K562 (cell line): ENCODE measurements at regions not wholly inside any gene's neighbourhood (a gene's known extent, or its start where the extent isn't known, plus 50 kb on each side); places are given as distances from the start of the nearest gene placed in this dataset.

Experiments used
- ATAC-seq: fragments of 200-7000 bp; cut with Tn5 transposase; 3 replicates; pipeline ENCODE4 v1.9.1; 2020; ENCODE audit warnings: moderate library complexity
- BruUV-seq: library from RNA; stranded (reverse); fragments of 400-500 nt; replicated peaks from 2 replicates; lab custom pipeline; 2021; lab: Mats Ljungman, UMichigan
- CTCF ChIA-PET: fragments of 300-600 bp; formaldehyde crosslinking; extraction: SDS; loops from one replicate; lab custom pipeline; 2021; ENCODE audit warnings: low intra/inter-chr PET ratio; lab: Yijun Ruan, JAX
- POLR2A ChIA-PET: fragments of 300-600, 350-650 bp; sonication (Branson Sonifier 250); formaldehyde crosslinking; extraction: SDS; loops from one replicate; lab custom pipeline; 2021; ENCODE audit warnings: antibody characterized with exemption, inconsistent platforms; lab: Yijun Ruan, JAX
- DNase-seq, 4 experiments: peaks; one replicate each; pipeline versions ENCODE4 v3.0.0 to v3.0.0-alpha.2; 2011 to 2018; ENCODE audit warnings: low spot score in 3 of 4, mixed read lengths in 3 of 4; ENCODE audit errors: extremely low read depth in 1 of 4
- FAIRE-seq: peaks from 2 replicates; lab custom pipeline; 2011; peaks lifted over from hg19 to GRCh38; lab: Jason Lieb, UNC
- H2AFZ ChIP-seq: 2 replicates; pipeline ENCODE4 v1.6.0; 2011; ENCODE audit warnings: low read depth, low read length, control low read depth, inconsistent platforms
- H3K27ac ChIP-seq: fragments of 200-600 bp; 3 replicates; pipeline ENCODE4 v1.8.0; 2011; ENCODE audit warnings: low read depth, mild to moderate bottlenecking, control low read depth, inconsistent platforms, low read length, moderate library complexity, mixed read lengths; ENCODE audit errors: extremely low read depth
- H3K27me3 ChIP-seq, 2 experiments: fragments of 300-600 bp in 1 of 2; 2 replicates in 1 of 2; 3 replicates in 1 of 2; pipeline versions ENCODE4 v1.6.0 to v1.8.0; 2011; ENCODE audit warnings: inconsistent platforms in 2 of 2, low read length in 2 of 2, mild to moderate bottlenecking in 1 of 2, mixed read lengths in 1 of 2, moderate library complexity in 1 of 2; ENCODE audit not compliant: control insufficient read depth in 2 of 2, insufficient read depth in 2 of 2
- H3K36me3 ChIP-seq: fragments of 300-600 bp; 3 replicates; pipeline ENCODE4 v1.8.0; 2011; ENCODE audit warnings: mild to moderate bottlenecking, low read length, inconsistent platforms; ENCODE audit not compliant: control insufficient read depth, insufficient read depth
- H3K4me1 ChIP-seq, 2 experiments: fragments of 200-600 bp in 1 of 2; replicated peaks in 1 of 2; 2 replicates in 1 of 2; 3 replicates in 1 of 2; pipeline versions ENCODE4 v1.5.1 to v1.8.0; 2011; ENCODE audit warnings: inconsistent platforms in 2 of 2, low read length in 2 of 2, mild to moderate bottlenecking in 1 of 2, mixed read lengths in 1 of 2, moderate library complexity in 1 of 2; ENCODE audit not compliant: control insufficient read depth in 2 of 2, insufficient read depth in 2 of 2
- H3K4me2 ChIP-seq: 2 replicates; pipeline ENCODE4 v1.6.1; 2011; ENCODE audit warnings: low read length, control low read depth, inconsistent platforms, mixed read lengths; ENCODE audit not compliant: insufficient read depth
- H3K4me3 ChIP-seq: fragments of 200-600 bp; sonication (generic), shearing (Covaris generic); 2 replicates; pipeline ENCODE4 v1.5.1; 2016; ENCODE audit warnings: control low read depth, inconsistent platforms
- H3K79me2 ChIP-seq: fragments of 200-600 bp; 3 replicates; pipeline ENCODE4 v1.8.0; 2011; ENCODE audit warnings: low read length, inconsistent platforms; ENCODE audit not compliant: control insufficient read depth, insufficient read depth
- H3K9ac ChIP-seq, 2 experiments: 2 replicates each; pipeline versions ENCODE4 v1.6.0 to v1.6.1; 2011; ENCODE audit warnings: low read depth in 2 of 2, low read length in 2 of 2, control low read depth in 1 of 2, inconsistent platforms in 1 of 2, mild to moderate bottlenecking in 1 of 2, mixed read lengths in 1 of 2; ENCODE audit not compliant: insufficient read depth in 1 of 2
- H3K9me1 ChIP-seq: one replicate; pipeline ENCODE4 v1.6.0; 2011; ENCODE audit warnings: inconsistent platforms, mild to moderate bottlenecking, low read length, moderate library complexity; ENCODE audit not compliant: control insufficient read depth, insufficient read depth
- H3K9me3 ChIP-seq: replicated peaks from 2 replicates; pipeline ENCODE4 v1.5.1; 2011; ENCODE audit warnings: low read depth, low read length, inconsistent platforms; ENCODE audit not compliant: control insufficient read depth, insufficient read depth
- H4K20me1 ChIP-seq: replicated peaks from 2 replicates; pipeline ENCODE4 v1.6.1; 2011; ENCODE audit warnings: low read length, inconsistent platforms, mixed read lengths; ENCODE audit not compliant: control insufficient read depth, insufficient read depth
- ZNF146 ChIP-seq: IDR thresholded peaks from one replicate; pipeline ENCODE4 v1.6.1; 2018; ENCODE audit warnings: missing compliant biosample characterization; ENCODE audit not compliant: unreplicated experiment
- WGBS: fragments of 100-300 bp; shearing (Covaris generic); methylation state at CpG from one replicate; pipeline ENCODE4 v1.1.6; 2016; ENCODE audit warnings: low coverage, mixed read lengths; ENCODE audit not compliant: insufficient coverage; ENCODE audit errors: missing lambda C conversion rate; 5-methylcytosine and 5-hydroxymethylcytosine counted together
- in situ Hi-C: fragments of 300-500 bp; cut with MboI; formaldehyde crosslinking; loops from 4 replicates; pipeline ENCODE4 v1.15.0; 2018; ENCODE audit warnings: inconsistent platforms, mixed read lengths
- intact Hi-C: fragments of 100-400 bp; cut with micrococcal nuclease; formaldehyde crosslinking; loops from 2 replicates; pipeline ENCODE4 v1.14.2; 2022
- TF ChIP-seq, protein P1 (sequence below): sonication (generic); formaldehyde crosslinking; IDR thresholded peaks from 2 replicates; pipeline ENCODE4 v1.8.0; 2022; ENCODE audit warnings: missing genetic modification reagents, mild to moderate bottlenecking, borderline replicate concordance
- TF ChIP-seq, protein P2 (sequence below), 3 experiments: fragments of 200-800 bp in 1 of 3; fragments of 250-450 bp in 1 of 3; fragments of 450-650 bp in 1 of 3; sonication (Bioruptor Pico) in 1 of 3; sonication (Bioruptor generic) in 1 of 3; formaldehyde crosslinking in 1 of 3; IDR thresholded peaks; 2 replicates each; pipeline versions ENCODE4 v1.6.1 to v1.8.0; 2016 to 2022; ENCODE audit warnings: mild to moderate bottlenecking in 2 of 3, missing genetic modification characterization in 2 of 3, missing compliant biosample characterization in 1 of 3, moderate library complexity in 1 of 3

DNA sequence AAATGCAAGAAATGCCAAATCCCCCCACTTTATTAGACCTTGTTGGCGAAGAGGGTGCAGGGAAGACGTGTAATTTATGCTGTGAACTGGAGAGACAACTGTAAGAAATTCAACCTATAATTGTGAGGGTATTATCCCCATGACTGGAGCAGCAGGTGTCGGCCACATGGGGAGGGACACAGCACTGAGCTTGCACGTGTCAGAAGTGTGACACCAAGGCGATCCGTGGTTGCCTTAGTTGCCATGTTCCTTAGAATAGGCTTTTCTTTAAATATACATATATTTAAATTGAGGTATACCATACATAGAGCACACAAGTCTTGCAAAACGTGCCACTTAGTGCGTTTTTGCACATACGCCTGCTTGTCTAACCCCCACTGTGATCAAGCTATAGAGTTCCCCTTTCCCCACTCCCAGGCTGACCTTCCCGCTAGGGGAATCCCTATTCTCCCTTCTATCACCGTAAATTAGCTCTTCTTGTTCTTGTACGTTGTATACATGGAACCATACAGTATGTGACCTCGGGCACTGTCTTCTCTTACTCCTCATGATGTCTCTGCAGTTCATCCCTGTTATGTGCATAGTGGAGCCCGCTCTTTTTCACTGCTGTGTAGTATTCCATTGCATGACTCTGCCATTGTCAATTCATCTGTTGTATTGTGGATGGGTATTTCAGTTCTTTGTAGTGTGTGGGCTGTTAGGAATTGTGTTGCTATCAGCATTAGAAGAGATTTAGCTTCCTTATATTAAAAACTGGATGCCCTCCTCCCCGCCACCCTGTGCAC, 81.6 kb upstream of the PMEPA1 start:
- ChIA-PET POLR2A (interaction anchor here (1.6 kb wide), 1 partner anchor 9 kb away, joined by 3 read pairs; no protein-coding TSS in a partner anchor), CTCF (no interaction called here)
- Histone ChIP-seq H3K4me1 (no peaks in the 10 kb centered on the region), H3K27me3 (peaks cover 5 to 39% of the 10 kb centered on the region in 2 experiments; a peak in 3 of 5 replicates), H3K9ac (no peak overlapping the region), H3K4me2 (no peak overlapping the region), H2AFZ (no peak overlapping the region), H4K20me1 (no peaks in the 10 kb centered on the region; the same call in 1 of the 2 replicates), H3K9me1 (no peaks in the 10 kb centered on the region), H3K9me3 (no peaks in the 10 kb centered on the region), H3K27ac (no peak overlapping the region), H3K4me3 (no peak overlapping the region), H3K79me2 (no peaks in the 10 kb centered on the region), H3K36me3 (no peaks in the 10 kb centered on the region)
- DNase-seq (no peak), FAIRE-seq (no peak), ATAC-seq (no peak)
- 2% methylated on average over 15 of the region's 15 CpGs for WGBS
- no TSS peak for BruUV-seq
- intact Hi-C loops = no loop called here
- in situ Hi-C loops = no loop called here
- TF ChIP-seq, protein P1, sequence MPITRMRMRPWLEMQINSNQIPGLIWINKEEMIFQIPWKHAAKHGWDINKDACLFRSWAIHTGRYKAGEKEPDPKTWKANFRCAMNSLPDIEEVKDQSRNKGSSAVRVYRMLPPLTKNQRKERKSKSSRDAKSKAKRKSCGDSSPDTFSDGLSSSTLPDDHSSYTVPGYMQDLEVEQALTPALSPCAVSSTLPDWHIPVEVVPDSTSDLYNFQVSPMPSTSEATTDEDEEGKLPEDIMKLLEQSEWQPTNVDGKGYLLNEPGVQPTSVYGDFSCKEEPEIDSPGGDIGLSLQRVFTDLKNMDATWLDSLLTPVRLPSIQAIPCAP (CRISPR knock-in tag) = no peak
- TF ChIP-seq, protein P2, sequence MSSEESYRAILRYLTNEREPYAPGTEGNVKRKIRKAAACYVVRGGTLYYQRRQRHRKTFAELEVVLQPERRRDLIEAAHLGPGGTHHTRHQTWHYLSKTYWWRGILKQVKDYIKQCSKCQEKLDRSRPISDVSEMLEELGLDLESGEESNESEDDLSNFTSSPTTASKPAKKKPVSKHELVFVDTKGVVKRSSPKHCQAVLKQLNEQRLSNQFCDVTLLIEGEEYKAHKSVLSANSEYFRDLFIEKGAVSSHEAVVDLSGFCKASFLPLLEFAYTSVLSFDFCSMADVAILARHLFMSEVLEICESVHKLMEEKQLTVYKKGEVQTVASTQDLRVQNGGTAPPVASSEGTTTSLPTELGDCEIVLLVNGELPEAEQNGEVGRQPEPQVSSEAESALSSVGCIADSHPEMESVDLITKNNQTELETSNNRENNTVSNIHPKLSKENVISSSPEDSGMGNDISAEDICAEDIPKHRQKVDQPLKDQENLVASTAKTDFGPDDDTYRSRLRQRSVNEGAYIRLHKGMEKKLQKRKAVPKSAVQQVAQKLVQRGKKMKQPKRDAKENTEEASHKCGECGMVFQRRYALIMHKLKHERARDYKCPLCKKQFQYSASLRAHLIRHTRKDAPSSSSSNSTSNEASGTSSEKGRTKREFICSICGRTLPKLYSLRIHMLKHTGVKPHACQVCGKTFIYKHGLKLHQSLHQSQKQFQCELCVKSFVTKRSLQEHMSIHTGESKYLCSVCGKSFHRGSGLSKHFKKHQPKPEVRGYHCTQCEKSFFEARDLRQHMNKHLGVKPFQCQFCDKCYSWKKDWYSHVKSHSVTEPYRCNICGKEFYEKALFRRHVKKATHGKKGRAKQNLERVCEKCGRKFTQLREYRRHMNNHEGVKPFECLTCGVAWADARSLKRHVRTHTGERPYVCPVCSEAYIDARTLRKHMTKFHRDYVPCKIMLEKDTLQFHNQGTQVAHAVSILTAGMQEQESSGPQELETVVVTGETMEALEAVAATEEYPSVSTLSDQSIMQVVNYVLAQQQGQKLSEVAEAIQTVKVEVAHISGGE (CRISPR knock-in tag; IDR thresholded peaks at IDR 0.05) = 0 out of 6 replicates have a peak, but pooled peaks of 1 of the 3 experiments have one; percentile 13
- peak; percentile 69 for TF ChIP-seq ZNF146 (CRISPR knock-in tag)
